NB4 (cell line): ENCODE measurements at regions not wholly inside any gene's neighbourhood (a gene's known extent, or its start where the extent isn't known, plus 50 kb on each side); places are given as distances from the start of the nearest gene placed in this dataset.

Source experiments
- CTCF ChIP-seq: IDR thresholded peaks from one replicate; pipeline ENCODE4 v1.5.1; 2012; ENCODE audit warnings: low read depth, low read length
- MAX ChIP-seq: IDR thresholded peaks from 2 replicates; pipeline ENCODE4 v1.6.1; 2011; ENCODE audit warnings: low read depth, low read length
- MYC ChIP-seq: IDR thresholded peaks from 2 replicates; pipeline ENCODE4 v1.6.1; 2011; ENCODE audit warnings: low read depth, low read length
- POLR2A ChIP-seq: IDR thresholded peaks from 2 replicates; pipeline ENCODE4 v1.6.1; 2011; ENCODE audit warnings: mild to moderate bottlenecking; ENCODE audit not compliant: insufficient read length; ENCODE audit errors: extremely low read depth

- TF ChIP-seq CTCF (no peak), POLR2A (no peak), MYC (no peak), MAX (no peak)
These were observed 112.2 kb downstream of the FOXD1 start for GRCh38 chr5:73336366-73336765.
